ENCODE measurements at regions not wholly inside any gene's neighbourhood (a gene's known extent, or its start where the extent isn't known, plus 50 kb on each side); places are given as distances from the start of the nearest gene placed in this dataset.
"Not testable (repeated sequence)": the region's sequence is repeated elsewhere in the genome, so short reads cannot be mapped to it uniquely, and the experiment has no call there.

GRCh38 chr10:64115908-64116643 lies 594.9 kb downstream of the REEP3 start:
- no peak for DNase-seq (ENCODE audit: low spot score)

- no peak for DNase-seq (ENCODE audit: low spot score)
Observed at GRCh38 chr10:64116707-64117106, 595.5 kb downstream of the REEP3 start.

- no peak for DNase-seq (ENCODE audit: low spot score)
Observed at GRCh38 chr10:64118736-64119135, 597.5 kb downstream of the REEP3 start.

- DNase-seq (ENCODE audit: low spot score): not testable (repeated sequence)
Observed at GRCh38 chr10:64120301-64120980, 599.2 kb downstream of the REEP3 start.

- DNase-seq (ENCODE audit: low spot score): no peak
Observed at GRCh38 chr10:64130152-64130551, 609.0 kb downstream of the REEP3 start.

GRCh38 chr10:64134676-64135075 lies 613.5 kb downstream of the REEP3 start:
- no peak for DNase-seq (ENCODE audit: low spot score)

- no peak for DNase-seq (ENCODE audit: low spot score)
Observed at GRCh38 chr10:64142395-64142794, 621.2 kb downstream of the REEP3 start.

- DNase-seq (ENCODE audit: low spot score): no peak
Observed at GRCh38 chr10:64148607-64149006, 627.4 kb downstream of the REEP3 start.

GRCh38 chr10:64156166-64156565 lies 635.0 kb downstream of the REEP3 start:
- DNase-seq (ENCODE audit: low spot score): no peak

GRCh38 chr10:64158551-64158950 lies 637.4 kb downstream of the REEP3 start:
- DNase-seq (ENCODE audit: low spot score): no peak

- DNase-seq (ENCODE audit: low spot score): no peak
Observed at GRCh38 chr10:64159910-64160872, 639.0 kb downstream of the REEP3 start.

- DNase-seq (ENCODE audit: low spot score): no peak
Observed at GRCh38 chr10:64170791-64171190, 649.6 kb downstream of the REEP3 start.

- no peak for DNase-seq (ENCODE audit: low spot score)
Observed at GRCh38 chr10:64173826-64174225, 652.6 kb downstream of the REEP3 start.

- no peak for DNase-seq (ENCODE audit: low spot score)
Observed at GRCh38 chr10:64174666-64175255, 653.6 kb downstream of the REEP3 start.

- no peak for DNase-seq (ENCODE audit: low spot score)
Observed at GRCh38 chr10:64175271-64175962, 654.2 kb downstream of the REEP3 start.

- no peak for DNase-seq (ENCODE audit: low spot score)
Observed at GRCh38 chr10:64182671-64183070, 661.5 kb downstream of the REEP3 start.

GRCh38 chr10:64191286-64191685 lies 670.1 kb downstream of the REEP3 start:
- DNase-seq (ENCODE audit: low spot score): no peak

- no peak for DNase-seq (ENCODE audit: low spot score)
Observed at GRCh38 chr10:64196638-64197315, 675.6 kb downstream of the REEP3 start.

- DNase-seq (ENCODE audit: low spot score): no peak
Observed at GRCh38 chr10:64201936-64202335, 680.7 kb downstream of the REEP3 start.

GRCh38 chr10:64204504-64204903 lies 683.3 kb downstream of the REEP3 start:
- DNase-seq (ENCODE audit: low spot score): not testable (repeated sequence)

- DNase-seq (ENCODE audit: low spot score): no peak
Observed at GRCh38 chr10:64206409-64206808, 685.2 kb downstream of the REEP3 start.

Measured in AG08395 (cell line).